Lower lobe of right lung (tissue), 2 donors: ENCODE measurements at regions not wholly inside any gene's neighbourhood (a gene's known extent, or its start where the extent isn't known, plus 50 kb on each side); places are given as distances from the start of the nearest gene placed in this dataset.

Source experiments
- ATAC-seq, 2 donors: fragments of 200-7000 bp; cut with Tn5 transposase; one replicate each; pipeline ENCODE4 v1.9.1; 2020 to 2022; ENCODE audit warnings: mild to moderate bottlenecking in 2 of 2, moderate library complexity in 2 of 2
- DNase-seq: peaks from one replicate; pipeline ENCODE4 v3.0.0-alpha.2; 2020
- H3K27ac ChIP-seq: fragments of 200-600 bp; one replicate; pipeline ENCODE4 v1.8.0; 2022
- H3K27me3 ChIP-seq: fragments of 200-600 bp; one replicate; pipeline ENCODE4 v1.8.0; 2022; ENCODE audit warnings: low read depth
- H3K36me3 ChIP-seq: fragments of 200-600 bp; one replicate; pipeline ENCODE4 v1.8.0; 2022; ENCODE audit warnings: mild to moderate bottlenecking
- H3K4me1 ChIP-seq: fragments of 200-600 bp; one replicate; pipeline ENCODE4 v1.8.0; 2022
- H3K4me3 ChIP-seq: fragments of 200-600 bp; one replicate; pipeline ENCODE4 v1.8.0; 2022; ENCODE audit warnings: mild to moderate bottlenecking
- H3K9me3 ChIP-seq: fragments of 200-600 bp; one replicate; pipeline ENCODE4 v1.8.0; 2022
- intact Hi-C: fragments of 100-400 bp; cut with DNase I; formaldehyde crosslinking; loops from one replicate; pipeline ENCODE4 v1.11.0; 2022
- TF ChIP-seq, protein P1 (sequence below): fragments of 200-600 bp; IDR thresholded peaks from one replicate; pipeline ENCODE4 v1.8.0; 2022; ENCODE audit warnings: antibody characterized with exemption, mild to moderate bottlenecking
- donor health status: DM: no; HTN: yes; CAD: no; lungs with severe emphysema.

DNA sequence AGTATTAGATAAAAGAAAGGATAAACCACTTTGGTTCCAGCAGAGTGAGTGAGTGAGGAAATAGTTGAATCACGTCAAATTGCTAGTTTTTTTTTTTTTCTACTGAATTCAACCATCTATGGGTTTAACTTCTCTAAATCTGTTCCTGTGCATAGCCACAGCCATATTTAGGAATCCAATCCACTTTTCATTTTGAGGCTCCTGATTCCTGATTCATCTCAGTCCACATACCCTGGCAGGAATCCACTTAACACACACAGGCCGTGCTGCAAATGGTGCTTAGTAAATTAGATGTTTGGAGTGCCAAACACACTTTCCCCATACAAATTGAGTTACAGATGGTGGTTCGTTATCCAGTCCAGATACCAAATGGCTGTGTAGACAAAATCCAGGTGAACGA, 220.3 kb downstream of the ALDH8A1 start:
- no peaks in the 10 kb centered on the region for H3K9me3 ChIP-seq
- H3K4me1 ChIP-seq, result peaks cover 12% of the 10 kb centered on the region
- no peaks in the 10 kb centered on the region for H3K36me3 ChIP-seq
- TF ChIP-seq, protein P1, sequence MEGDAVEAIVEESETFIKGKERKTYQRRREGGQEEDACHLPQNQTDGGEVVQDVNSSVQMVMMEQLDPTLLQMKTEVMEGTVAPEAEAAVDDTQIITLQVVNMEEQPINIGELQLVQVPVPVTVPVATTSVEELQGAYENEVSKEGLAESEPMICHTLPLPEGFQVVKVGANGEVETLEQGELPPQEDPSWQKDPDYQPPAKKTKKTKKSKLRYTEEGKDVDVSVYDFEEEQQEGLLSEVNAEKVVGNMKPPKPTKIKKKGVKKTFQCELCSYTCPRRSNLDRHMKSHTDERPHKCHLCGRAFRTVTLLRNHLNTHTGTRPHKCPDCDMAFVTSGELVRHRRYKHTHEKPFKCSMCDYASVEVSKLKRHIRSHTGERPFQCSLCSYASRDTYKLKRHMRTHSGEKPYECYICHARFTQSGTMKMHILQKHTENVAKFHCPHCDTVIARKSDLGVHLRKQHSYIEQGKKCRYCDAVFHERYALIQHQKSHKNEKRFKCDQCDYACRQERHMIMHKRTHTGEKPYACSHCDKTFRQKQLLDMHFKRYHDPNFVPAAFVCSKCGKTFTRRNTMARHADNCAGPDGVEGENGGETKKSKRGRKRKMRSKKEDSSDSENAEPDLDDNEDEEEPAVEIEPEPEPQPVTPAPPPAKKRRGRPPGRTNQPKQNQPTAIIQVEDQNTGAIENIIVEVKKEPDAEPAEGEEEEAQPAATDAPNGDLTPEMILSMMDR, result no peak
- no peak overlapping the region for H3K4me3 ChIP-seq
- intact Hi-C loops, result no loop called here
- DNase-seq (no peak), ATAC-seq (no peak)
- no peak overlapping the region for H3K27ac ChIP-seq
- no peaks in the 10 kb centered on the region for H3K27me3 ChIP-seq

DNA sequence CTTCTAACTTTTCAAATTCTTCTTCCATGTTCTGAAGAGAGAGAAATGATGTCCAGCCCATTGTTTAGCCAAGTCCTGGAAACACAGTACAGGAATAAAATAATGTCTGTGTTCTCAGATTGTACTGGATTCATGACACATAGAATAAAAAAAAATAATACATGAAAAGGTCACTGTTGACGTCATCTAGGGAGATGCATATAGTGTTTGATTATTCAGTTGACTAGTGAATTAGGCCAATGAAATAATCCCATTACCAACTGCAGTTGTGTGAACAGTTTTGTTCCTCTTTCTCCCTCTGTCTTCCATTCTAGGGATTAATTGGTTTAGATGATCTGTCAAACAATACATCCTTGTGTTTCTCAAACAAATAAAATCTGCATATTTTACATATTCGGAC, 222.8 kb downstream of the ALDH8A1 start:
- TF ChIP-seq, protein P1, result no peak
- intact Hi-C loops, result no loop called here
- ATAC-seq, result no peak

DNA sequence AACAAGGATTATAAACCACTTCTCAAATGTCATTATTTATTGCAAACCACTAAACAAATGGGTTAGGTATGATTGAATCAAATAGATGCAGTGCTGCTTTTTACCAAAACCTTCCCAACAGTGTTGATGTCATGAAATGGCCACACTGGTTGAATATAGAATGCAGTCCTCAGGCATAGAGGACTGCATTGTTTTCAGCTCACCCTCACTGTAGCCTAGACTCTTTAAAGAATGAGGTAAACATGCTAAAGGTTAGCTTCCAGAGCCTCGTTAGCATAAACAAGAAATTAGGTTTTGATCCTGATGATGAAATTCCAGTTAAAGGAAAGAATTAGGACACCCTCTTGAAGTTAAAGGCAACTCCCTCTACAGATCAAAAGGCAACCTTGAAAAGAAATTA, 224.3 kb downstream of the ALDH8A1 start:
- H3K27ac ChIP-seq, result no peak overlapping the region

More for the DNA sequence above, 222.8 kb downstream of the ALDH8A1 start:
- Histone ChIP-seq H3K9me3 (no peaks in the 10 kb centered on the region), H3K27ac (no peak overlapping the region), H3K36me3 (no peaks in the 10 kb centered on the region), H3K4me1 (peaks cover 25% of the 10 kb centered on the region), H3K27me3 (no peaks in the 10 kb centered on the region), H3K4me3 (no peak overlapping the region)
- DNase-seq, result no peak

DNA sequence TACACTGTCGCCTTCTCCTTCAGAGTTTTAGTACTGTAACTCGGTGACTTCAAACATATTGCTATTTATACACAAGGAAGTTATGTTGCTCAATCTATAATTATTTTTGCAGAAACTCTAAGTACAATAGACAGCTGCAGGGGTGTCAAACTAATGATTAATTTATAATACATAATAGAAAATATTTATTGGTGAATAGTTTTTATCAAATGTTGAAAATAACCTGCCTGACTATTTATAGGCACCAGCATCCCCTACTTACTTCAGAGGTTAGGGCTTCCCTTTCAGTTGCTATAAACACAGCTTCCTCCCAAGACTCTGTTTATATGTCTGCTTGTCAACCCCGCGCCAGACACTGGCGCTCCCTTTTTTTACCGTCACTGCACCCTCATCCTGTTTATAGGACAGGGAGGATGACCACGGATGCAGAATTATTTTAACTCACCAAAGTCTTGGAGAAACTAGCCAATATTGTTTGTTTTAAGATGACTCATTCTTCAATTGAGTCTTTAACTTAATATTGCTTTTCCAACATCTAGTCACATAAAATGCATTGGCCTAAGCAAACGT, 225.0 kb downstream of the ALDH8A1 start:
- ATAC-seq, result peak; percentile 52 to 79
- H3K4me1 ChIP-seq, result peaks cover 45% of the 10 kb centered on the region
- no peaks in the 10 kb centered on the region for H3K36me3 ChIP-seq
- TF ChIP-seq, protein P1, result no peak
- no peak overlapping the region for H3K27ac ChIP-seq
- H3K4me3 ChIP-seq, result no peak overlapping the region
- H3K27me3 ChIP-seq, result no peaks in the 10 kb centered on the region
- no peaks in the 10 kb centered on the region for H3K9me3 ChIP-seq
- DNase-seq, result no peak
- intact Hi-C loops, result no loop called here

More for the DNA sequence above, 224.3 kb downstream of the ALDH8A1 start:
- TF ChIP-seq, protein P1, result no peak
- intact Hi-C loops, result no loop called here
- Histone ChIP-seq H3K4me3 (no peak overlapping the region), H3K27me3 (no peaks in the 10 kb centered on the region), H3K36me3 (no peaks in the 10 kb centered on the region), H3K9me3 (no peaks in the 10 kb centered on the region), H3K4me1 (peaks cover 37% of the 10 kb centered on the region)
- ATAC-seq (no peak), DNase-seq (no peak)

DNA sequence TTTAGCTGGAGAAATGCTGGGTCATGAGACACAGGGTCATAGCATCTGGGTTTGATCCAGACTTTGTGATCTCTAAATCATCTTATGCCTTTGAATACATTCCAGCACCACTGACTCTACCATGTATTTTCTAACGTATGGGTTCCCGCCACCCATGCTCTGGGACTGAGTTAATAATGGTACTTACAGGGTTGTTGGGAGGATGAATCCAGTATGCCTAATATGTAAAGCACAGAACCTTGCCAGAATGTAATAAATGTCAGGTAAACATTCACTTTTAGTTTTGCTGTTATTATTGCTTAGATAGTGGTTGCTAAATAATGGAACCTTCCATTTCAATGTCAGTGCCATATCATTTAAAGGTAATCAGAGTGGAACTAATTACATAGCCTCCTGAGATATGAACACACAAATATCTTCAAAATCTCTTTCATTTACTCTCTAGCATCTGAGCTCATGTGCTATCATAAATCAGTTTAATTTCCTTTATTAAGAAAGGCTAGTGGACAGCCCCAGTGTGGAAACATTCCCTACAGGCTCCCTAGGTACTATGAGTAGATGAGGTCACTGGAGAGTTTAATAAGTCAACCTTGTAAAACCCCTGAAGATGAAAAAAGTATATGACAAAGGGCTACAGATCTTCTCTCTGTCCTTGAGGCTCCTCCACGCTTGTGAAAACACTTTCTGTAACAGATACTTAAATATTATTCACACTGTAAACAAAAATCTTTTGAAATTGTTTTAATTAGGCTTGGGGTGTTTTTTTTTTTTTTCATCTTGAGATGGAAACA, 226.6 kb downstream of the ALDH8A1 start:
- ATAC-seq (no peak), DNase-seq (no peak)
- Histone ChIP-seq H3K36me3 (no peaks in the 10 kb centered on the region), H3K27ac (peak overlapping the region; percentile 10), H3K4me1 (peaks cover 61% of the 10 kb centered on the region), H3K4me3 (no peak overlapping the region), H3K9me3 (no peaks in the 10 kb centered on the region), H3K27me3 (no peaks in the 10 kb centered on the region)
- TF ChIP-seq, protein P1, result no peak
- intact Hi-C loops, result no loop called here
